H1 (cell line): ENCODE measurements at regions not wholly inside any gene's neighbourhood (a gene's known extent, or its start where the extent isn't known, plus 50 kb on each side); places are given as distances from the start of the nearest gene placed in this dataset.

ENCODE experiments used
- CTCF ChIA-PET: fragments of 300-600 bp; sonication (Branson Sonifier 250); formaldehyde crosslinking; loops from one replicate; lab custom pipeline; 2021; ENCODE audit not compliant: partially characterized antibody; lab: Charles Lee
- POLR2A ChIA-PET: fragments of 300-600 bp; sonication (Branson Sonifier 250); formaldehyde crosslinking; loops from one replicate; lab custom pipeline; 2021; ENCODE audit warnings: inconsistent platforms; ENCODE audit not compliant: partially characterized antibody; lab: Charles Lee
- DNase-seq, 2 experiments: peaks; one replicate each; pipeline versions ENCODE4 v3.0.0 to v3.0.0-alpha.2; 2010 to 2022; ENCODE audit warnings: low spot score in 2 of 2, low read depth in 1 of 2, mixed read lengths in 1 of 2
- FAIRE-seq: peaks from 2 replicates; lab custom pipeline; 2011; peaks lifted over from hg19 to GRCh38; lab: Jason Lieb, UNC
- H2AFZ ChIP-seq: 2 replicates; pipeline ENCODE4 v1.8.1; 2012; ENCODE audit warnings: low read length, inconsistent platforms
- H2AK5ac ChIP-seq: 2 replicates; pipeline ENCODE4 v1.6.1; 2013; ENCODE audit warnings: low read depth, low read length
- H2BK120ac ChIP-seq: replicated peaks from 2 replicates; pipeline ENCODE3; 2013; ENCODE audit warnings: low read depth, low read length, inconsistent platforms
- H2BK12ac ChIP-seq: 2 replicates; pipeline ENCODE4 v1.6.1; 2013; ENCODE audit warnings: low read depth, low read length
- H2BK15ac ChIP-seq: 2 replicates; pipeline ENCODE4 v1.6.1; 2013; ENCODE audit warnings: low read length
- H2BK20ac ChIP-seq: 2 replicates; pipeline ENCODE4 v1.6.1; 2013; ENCODE audit warnings: low read length
- H2BK5ac ChIP-seq: 2 replicates; pipeline ENCODE4 v1.6.1; 2013; ENCODE audit warnings: low read depth, low read length
- H3K14ac ChIP-seq: 2 replicates; pipeline ENCODE4 v1.6.1; 2013; ENCODE audit warnings: inconsistent platforms; ENCODE audit not compliant: insufficient read length
- H3K18ac ChIP-seq: 2 replicates; pipeline ENCODE4 v1.6.1; 2013; ENCODE audit warnings: low read length; ENCODE audit errors: extremely low read depth
- H3K23ac ChIP-seq: 2 replicates; pipeline ENCODE4 v1.6.1; 2013; ENCODE audit warnings: inconsistent platforms; ENCODE audit not compliant: insufficient read length
- H3K23me2 ChIP-seq: 2 replicates; pipeline ENCODE4 v1.6.1; 2013; ENCODE audit warnings: low read depth, low read length
- H3K27ac ChIP-seq: 2 replicates; pipeline ENCODE4 v1.6.1; 2011; ENCODE audit warnings: low read depth, low read length, inconsistent platforms
- H3K27me3 ChIP-seq, 4 experiments: replicated peaks in 1 of 4; 1 replicate in 1 of 4; 2 replicates in 3 of 4; pipeline versions ENCODE4 v1.6.1 to v1.8.1; 2011 to 2013; ENCODE audit warnings: low read length in 3 of 4, mild to moderate bottlenecking in 3 of 4, inconsistent platforms in 2 of 4, mixed read lengths in 2 of 4, moderate library complexity in 1 of 4; ENCODE audit not compliant: control insufficient read depth in 3 of 4, insufficient read depth in 3 of 4; ENCODE audit errors: extremely low read depth in 1 of 4
- H3K36me3 ChIP-seq, 4 experiments: 2 replicates each; pipeline versions ENCODE4 v1.6.1 to v1.8.1; 2011 to 2013; ENCODE audit warnings: mild to moderate bottlenecking in 4 of 4, low read length in 3 of 4, moderate library complexity in 2 of 4, control low read depth in 1 of 4, inconsistent platforms in 1 of 4; ENCODE audit not compliant: insufficient read depth in 4 of 4, control insufficient read depth in 2 of 4
- H3K4ac ChIP-seq: replicated peaks from 2 replicates; pipeline ENCODE3; 2013; ENCODE audit warnings: low read length, low read depth, mixed read lengths, inconsistent platforms; ENCODE audit not compliant: insufficient read length
- H3K4me1 ChIP-seq, 4 experiments: replicated peaks in 1 of 4; 1 replicate in 1 of 4; 2 replicates in 3 of 4; pipeline versions ENCODE4 v1.6.1 to v1.8.1; 2011 to 2013; ENCODE audit warnings: low read length in 3 of 4, inconsistent platforms in 2 of 4, mixed read lengths in 1 of 4; ENCODE audit not compliant: insufficient read depth in 4 of 4, control insufficient read depth in 3 of 4
- H3K4me2 ChIP-seq, 2 experiments: 2 replicates each; pipeline versions ENCODE4 v1.6.1 to v1.8.1; 2011 to 2013; ENCODE audit warnings: low read depth in 2 of 2, low read length in 2 of 2, control low read depth in 1 of 2, inconsistent platforms in 1 of 2, mild to moderate bottlenecking in 1 of 2; ENCODE audit not compliant: insufficient read depth in 1 of 2
- H3K4me3 ChIP-seq, 4 experiments: fragments of 200-600, 300-600 bp in 1 of 4; sonication (generic), shearing (Covaris generic), sonication (Bioruptor Twin) in 1 of 4; 2 replicates each; pipeline versions ENCODE4 v1.5.1 to v1.8.1; 2011 to 2016; ENCODE audit warnings: low read length in 4 of 4, low read depth in 3 of 4, control low read depth in 2 of 4, inconsistent platforms in 2 of 4, mild to moderate bottlenecking in 2 of 4, mixed read lengths in 1 of 4, moderate library complexity in 1 of 4; ENCODE audit not compliant: insufficient read depth in 2 of 4; ENCODE audit errors: extremely low read depth in 1 of 4
- H3K56ac ChIP-seq: replicated peaks from 2 replicates; pipeline ENCODE3; 2013; ENCODE audit warnings: low read depth, mild to moderate bottlenecking, mixed read lengths, low read length, inconsistent platforms; ENCODE audit not compliant: insufficient read length
- H3K79me1 ChIP-seq: 2 replicates; pipeline ENCODE4 v1.6.1; 2013; ENCODE audit warnings: low read depth, low read length, control low read depth
- H3K79me2 ChIP-seq, 2 experiments: 2 replicates each; pipeline versions ENCODE4 v1.6.1 to v1.8.1; 2012 to 2013; ENCODE audit warnings: low read length in 2 of 2, mild to moderate bottlenecking in 2 of 2, inconsistent platforms in 1 of 2; ENCODE audit not compliant: insufficient read depth in 2 of 2, control insufficient read depth in 1 of 2
- H3K9ac ChIP-seq, 4 experiments: replicated peaks in 1 of 4; 1 replicate in 1 of 4; 2 replicates in 3 of 4; pipeline versions ENCODE4 v1.6.1 to v1.8.1; 2011 to 2013; ENCODE audit warnings: low read depth in 3 of 4, low read length in 3 of 4, control low read depth in 2 of 4, mild to moderate bottlenecking in 2 of 4, moderate library complexity in 2 of 4, inconsistent platforms in 1 of 4; ENCODE audit errors: extremely low read depth in 1 of 4
- H3K9me3 ChIP-seq, 2 experiments: 2 replicates each; pipeline versions ENCODE4 v1.6.1 to v1.8.1; 2012 to 2013; ENCODE audit warnings: mild to moderate bottlenecking in 2 of 2, moderate library complexity in 2 of 2, control low read depth in 1 of 2, inconsistent platforms in 1 of 2, low read depth in 1 of 2, low read length in 1 of 2, mixed read lengths in 1 of 2; ENCODE audit not compliant: insufficient read depth in 2 of 2
- H4K20me1 ChIP-seq, 2 experiments: replicated peaks in 1 of 2; 2 replicates each; pipeline versions ENCODE3 to v1.8.1; 2011 to 2013; ENCODE audit warnings: inconsistent platforms in 2 of 2, low read length in 2 of 2, mild to moderate bottlenecking in 1 of 2; ENCODE audit not compliant: insufficient read depth in 2 of 2, control insufficient read depth in 1 of 2
- H4K5ac ChIP-seq: 2 replicates; pipeline ENCODE4 v1.6.1; 2013; ENCODE audit warnings: low read length, low read depth, mixed read lengths, inconsistent platforms; ENCODE audit not compliant: insufficient read length
- H4K8ac ChIP-seq: 2 replicates; pipeline ENCODE4 v1.8.0; 2013; ENCODE audit warnings: mild to moderate bottlenecking, moderate library complexity, low read length, inconsistent platforms; ENCODE audit not compliant: insufficient read depth; ENCODE audit errors: extremely low read depth
- H4K91ac ChIP-seq: replicated peaks from 2 replicates; pipeline ENCODE3; 2013; ENCODE audit warnings: low read length, mixed read lengths, inconsistent platforms; ENCODE audit not compliant: insufficient read length
- BCL11A ChIP-seq, 2 experiments: IDR thresholded peaks; one replicate each; pipeline ENCODE4 v1.6.1; 2011; ENCODE audit warnings: low read depth in 2 of 2, low read length in 2 of 2, mild to moderate bottlenecking in 2 of 2
- CBX5 ChIP-seq: fragments of 300-800, 300-1000 bp; sonication (generic); IDR thresholded peaks from 2 replicates; pipeline ENCODE4 v1.7.1; 2016; ENCODE audit warnings: antibody characterized with exemption, low read length, low read depth
- CTCF ChIP-seq, 3 experiments: IDR thresholded peaks; 1 replicate in 2 of 3; 2 replicates in 1 of 3; pipeline versions ENCODE4 v1.5.1 to v1.6.1; 2011; ENCODE audit warnings: low read length in 3 of 3, mild to moderate bottlenecking in 3 of 3, inconsistent platforms in 2 of 3, low read depth in 1 of 3, moderate library complexity in 1 of 3; ENCODE audit not compliant: insufficient read depth in 1 of 3; ENCODE audit errors: control extremely low read depth in 1 of 3
- KDM1A ChIP-seq: fragments of 200-600, 300-600 bp; sonication (generic); IDR thresholded peaks from 2 replicates; pipeline ENCODE4 v1.7.1; 2016; ENCODE audit warnings: mild to moderate bottlenecking, low read length, borderline replicate concordance
- NANOG ChIP-seq: IDR thresholded peaks from 2 replicates; pipeline ENCODE4 v1.6.1; 2011; ENCODE audit warnings: low read length, low read depth, mild to moderate bottlenecking, inconsistent platforms; ENCODE audit not compliant: insufficient read depth, poor library complexity, severe bottlenecking
- RBBP5 ChIP-seq: IDR thresholded peaks from 2 replicates; pipeline ENCODE4 v1.7.1; 2012; ENCODE audit warnings: low read depth, mild to moderate bottlenecking, inconsistent platforms, low read length, moderate library complexity, borderline replicate concordance
- SP2 ChIP-seq: IDR thresholded peaks from 2 replicates; pipeline ENCODE4 v1.6.1; 2012; ENCODE audit warnings: mild to moderate bottlenecking, low read length, inconsistent platforms
- SUZ12 ChIP-seq: fragments of 200-600 bp; sonication (generic); IDR thresholded peaks from 2 replicates; pipeline ENCODE4 v1.6.1; 2012; ENCODE audit warnings: mild to moderate bottlenecking, inconsistent platforms, low read length, moderate library complexity, mixed read lengths
- TAF7 ChIP-seq: optimal IDR thresholded peaks from 2 replicates; pipeline ENCODE3; 2011; ENCODE audit warnings: low read depth, mild to moderate bottlenecking, inconsistent platforms, low read length, moderate library complexity, borderline replicate concordance
- WGBS, 2 experiments: shearing (Covaris generic) in 1 of 2; methylation state at CpG; one replicate each; pipeline versions ENCODE4 v1.1.6 to v1.1.7; 2013 to 2015; ENCODE audit warnings: low lambda C conversion rate in 2 of 2, mixed read lengths in 2 of 2, inconsistent platforms in 1 of 2, low coverage in 1 of 2, missing lambda C conversion rate in 1 of 2; ENCODE audit not compliant: insufficient replicate concordance in 2 of 2, insufficient coverage in 1 of 2, insufficient read length in 1 of 2; ENCODE audit errors: extremely low coverage in 1 of 2, missing lambda C conversion rate in 1 of 2; 5-methylcytosine and 5-hydroxymethylcytosine counted together
- TF ChIP-seq, protein P1 (sequence below): IDR thresholded peaks from 2 replicates; pipeline ENCODE4 v1.6.1; 2012; ENCODE audit warnings: low read length, inconsistent platforms

GRCh38 chr5:159543326-159543725 is 213.0 kb upstream of the IL12B start:
- no peak overlapping the region for H2AK5ac ChIP-seq
- no peak overlapping the region for H3K4me2 ChIP-seq
- H3K14ac ChIP-seq = no peak overlapping the region
- H2BK5ac ChIP-seq = no peak overlapping the region
- no peak overlapping the region for H4K5ac ChIP-seq
- FAIRE-seq = no peak
- H3K36me3 ChIP-seq = no peaks in the 10 kb centered on the region
- H2AFZ ChIP-seq = no peak overlapping the region
- H2BK15ac ChIP-seq = no peak overlapping the region
- no peaks in the 10 kb centered on the region for H3K9me3 ChIP-seq
- DNase-seq = no peak
- H2BK12ac ChIP-seq = no peak overlapping the region
- no peak overlapping the region for H4K91ac ChIP-seq
- no peak overlapping the region for H2BK20ac ChIP-seq
- 96% methylated on average over 1 of the region's 1 CpG; no CpG with 5 or more reads in 1 of the 2 experiments for WGBS, 2 experiments
- no peak overlapping the region for H3K56ac ChIP-seq
- no peak overlapping the region for H3K23ac ChIP-seq
- H3K23me2 ChIP-seq = no peaks in the 10 kb centered on the region
- no peaks in the 10 kb centered on the region for H4K20me1 ChIP-seq
- H3K4me3 ChIP-seq = no peak overlapping the region
- no peak overlapping the region for H3K18ac ChIP-seq
- no peak overlapping the region for H2BK120ac ChIP-seq
- ChIA-PET POLR2A (no interaction called here), CTCF (no interaction called here)
- H3K27me3 ChIP-seq = no peaks in the 10 kb centered on the region
- H3K4me1 ChIP-seq = no peaks in the 10 kb centered on the region
- no peaks in the 10 kb centered on the region for H3K79me1 ChIP-seq
- no peak overlapping the region for H3K27ac ChIP-seq
- no peak overlapping the region for H3K9ac ChIP-seq
- H3K4ac ChIP-seq = no peak overlapping the region
- H3K79me2 ChIP-seq = no peaks in the 10 kb centered on the region
- H4K8ac ChIP-seq = no peak overlapping the region
- no peak for TF ChIP-seq BCL11A (IDR thresholded peaks at IDR 0.05; ENCODE audit: low read depth in 2 of 2, low read length in 2 of 2)
- TF ChIP-seq SUZ12 = no peak
- TF ChIP-seq CTCF (IDR thresholded peaks at IDR 0.05; ENCODE audit: control extremely low read depth in 1 of 3, insufficient read depth in 1 of 3, low read depth in 1 of 3, low read length in 3 of 3) = no peak
- no peak for TF ChIP-seq TAF7
- no peak for TF ChIP-seq SP2
- TF ChIP-seq, protein P1, sequence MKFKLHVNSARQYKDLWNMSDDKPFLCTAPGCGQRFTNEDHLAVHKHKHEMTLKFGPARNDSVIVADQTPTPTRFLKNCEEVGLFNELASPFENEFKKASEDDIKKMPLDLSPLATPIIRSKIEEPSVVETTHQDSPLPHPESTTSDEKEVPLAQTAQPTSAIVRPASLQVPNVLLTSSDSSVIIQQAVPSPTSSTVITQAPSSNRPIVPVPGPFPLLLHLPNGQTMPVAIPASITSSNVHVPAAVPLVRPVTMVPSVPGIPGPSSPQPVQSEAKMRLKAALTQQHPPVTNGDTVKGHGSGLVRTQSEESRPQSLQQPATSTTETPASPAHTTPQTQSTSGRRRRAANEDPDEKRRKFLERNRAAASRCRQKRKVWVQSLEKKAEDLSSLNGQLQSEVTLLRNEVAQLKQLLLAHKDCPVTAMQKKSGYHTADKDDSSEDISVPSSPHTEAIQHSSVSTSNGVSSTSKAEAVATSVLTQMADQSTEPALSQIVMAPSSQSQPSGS = no peak
- no peak for TF ChIP-seq KDM1A
- no peak for TF ChIP-seq RBBP5
- TF ChIP-seq CBX5 = no peak
- TF ChIP-seq NANOG = no peak
